Activated naive CD8-positive, alpha-beta T cell treated with anti-CD3 and anti-CD28 coated beads, Interleukin-2, amount 50 U/mL, for 16 hours (primary cell): ENCODE measurements at regions not wholly inside any gene's neighbourhood (a gene's known extent, or its start where the extent isn't known, plus 50 kb on each side); places are given as distances from the start of the nearest gene placed in this dataset.

ENCODE experiments used
- DNase-seq: peaks from one replicate; pipeline ENCODE4 v3.0.0-alpha.2; 2020; ENCODE audit warnings: low read depth, low spot score

GRCh38 chr20:60424267-60424902 lies 466.2 kb downstream of the CDH26 start:
- DNase-seq: no peak

DNA sequence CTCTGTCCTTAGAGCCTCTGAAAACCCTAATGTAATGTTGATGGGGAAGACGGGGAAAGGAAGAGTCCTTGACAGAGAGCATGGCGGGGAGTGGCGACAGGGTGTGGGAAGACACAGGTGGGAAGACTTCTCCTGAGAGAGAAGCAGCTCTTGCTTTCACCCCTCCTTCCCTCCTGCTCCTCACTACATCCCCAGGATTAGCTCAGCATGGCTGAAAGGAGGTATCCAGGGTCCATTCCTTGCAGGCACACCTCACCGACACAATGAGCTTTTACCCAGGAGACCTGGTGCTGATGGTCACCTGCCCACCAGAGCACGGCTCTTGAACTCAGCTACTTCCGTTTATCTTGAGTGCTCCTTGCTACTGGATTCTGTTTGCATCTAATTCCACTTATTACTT lies 469.3 kb downstream of the CDH26 start:
- DNase-seq: no peak

GRCh38 chr20:60428651-60429050 lies 470.4 kb downstream of the CDH26 start:
- DNase-seq: no peak

DNA sequence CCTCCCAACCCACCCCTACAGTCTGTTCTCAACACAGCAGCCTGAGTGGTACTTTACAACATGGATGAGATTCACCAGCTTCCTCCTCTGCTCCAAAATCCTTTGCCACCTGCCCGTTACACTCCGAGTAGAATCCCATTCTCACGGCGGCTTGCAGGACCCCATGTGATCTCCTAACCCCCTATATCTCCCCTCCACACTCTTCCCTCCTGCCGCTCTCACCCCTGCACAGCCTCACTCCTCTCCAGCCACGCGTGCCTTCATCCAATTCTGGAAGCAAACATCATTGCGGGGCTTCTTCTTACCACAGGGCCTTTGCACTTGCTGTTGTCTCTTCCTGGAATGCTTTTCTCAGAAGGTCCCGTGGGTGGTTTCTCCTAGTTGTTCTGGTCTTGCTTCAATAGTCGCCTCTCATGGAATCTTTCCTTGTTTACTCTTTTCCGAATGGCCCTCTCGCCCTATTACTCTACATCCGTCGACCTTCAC lies 472.3 kb downstream of the CDH26 start:
- no peak for DNase-seq

DNA sequence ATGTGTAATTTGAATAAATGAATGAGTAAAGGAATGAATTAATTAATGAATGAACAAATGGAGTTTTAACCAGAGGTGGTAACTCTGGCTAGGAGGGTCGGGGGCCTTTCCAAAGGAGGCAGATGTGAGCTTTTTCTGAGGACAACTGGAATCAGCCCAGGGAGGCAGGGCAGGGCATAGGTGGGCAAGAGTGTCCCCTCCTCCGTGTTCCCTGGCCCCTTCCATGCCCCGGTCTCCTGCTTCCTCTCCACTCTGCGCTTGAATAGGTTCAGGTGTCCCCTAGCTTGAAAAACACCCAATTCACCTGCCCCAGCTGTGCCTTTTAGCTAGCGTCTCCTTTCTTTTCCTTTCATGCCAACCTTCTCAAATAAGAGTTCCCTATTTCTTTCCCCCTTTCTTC lies 473.1 kb downstream of the CDH26 start:
- DNase-seq: no peak

DNA sequence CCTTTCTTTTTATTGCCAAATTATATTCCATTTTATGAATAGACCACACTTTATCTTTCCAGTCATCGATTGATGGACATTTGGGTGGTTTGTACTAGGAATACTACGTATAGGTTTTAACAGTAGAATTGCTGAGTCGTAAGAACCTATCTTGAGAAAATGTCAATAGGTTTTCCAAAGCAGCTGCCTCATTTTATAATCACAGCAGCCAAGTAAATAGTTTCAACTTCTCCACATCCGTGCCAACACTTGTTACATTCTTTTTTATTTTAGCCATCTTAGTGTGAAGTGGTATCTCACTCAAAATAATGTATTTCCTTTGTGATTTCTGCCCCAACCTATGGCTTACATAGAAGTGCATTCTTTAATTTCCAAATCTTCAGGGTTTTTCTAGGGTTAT lies 479.2 kb downstream of the CDH26 start:
- DNase-seq: no peak

- DNase-seq: no peak
These were observed 488.3 kb downstream of the CDH26 start for GRCh38 chr20:60446267-60447111.

- no peak for DNase-seq
These were observed 489.5 kb downstream of the CDH26 start for GRCh38 chr20:60447703-60448102.

DNA sequence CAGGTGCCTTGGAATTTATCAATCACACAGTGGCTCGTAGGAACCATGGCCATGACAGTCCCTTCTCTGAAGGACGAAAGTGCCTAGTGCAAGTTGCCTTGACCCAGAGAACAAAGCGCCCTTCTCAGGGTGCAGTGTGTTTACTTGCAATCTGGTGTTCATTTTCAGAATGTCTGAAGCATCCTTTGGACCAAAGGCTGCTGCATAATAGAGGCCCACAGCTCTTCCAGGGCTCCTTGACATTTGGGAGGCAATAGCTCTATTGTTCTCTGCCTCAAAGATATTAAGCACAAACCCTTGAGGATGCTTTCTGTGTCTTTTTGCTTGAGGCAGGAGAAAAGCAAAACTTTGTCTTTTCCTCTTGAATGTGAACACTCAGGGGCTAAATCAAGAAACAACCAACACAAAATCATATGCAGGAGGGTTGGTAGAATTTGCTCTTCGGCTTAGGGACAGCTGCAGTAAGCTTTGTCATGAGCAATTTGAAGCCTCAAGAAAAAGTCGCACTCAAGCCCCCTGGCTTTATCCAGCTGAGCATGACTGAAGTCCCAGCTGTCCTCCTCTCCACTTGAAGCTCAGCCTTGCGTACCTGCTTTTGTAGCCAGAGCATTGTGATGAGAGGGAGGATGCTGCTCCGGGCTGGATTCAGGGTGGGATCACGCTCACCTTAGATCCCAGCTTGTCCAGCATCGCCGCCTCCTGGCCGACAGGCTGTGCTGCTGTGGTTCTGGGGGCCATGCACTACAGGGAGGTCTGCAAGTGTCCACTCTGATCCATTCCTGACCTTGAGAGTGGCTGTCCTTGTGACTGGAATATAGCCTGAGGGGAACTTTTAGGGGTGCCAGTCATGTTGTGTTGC lies 495.4 kb downstream of the CDH26 start:
- DNase-seq: no peak

GRCh38 chr20:60454491-60454890 lies 496.3 kb downstream of the CDH26 start:
- no peak for DNase-seq

DNA sequence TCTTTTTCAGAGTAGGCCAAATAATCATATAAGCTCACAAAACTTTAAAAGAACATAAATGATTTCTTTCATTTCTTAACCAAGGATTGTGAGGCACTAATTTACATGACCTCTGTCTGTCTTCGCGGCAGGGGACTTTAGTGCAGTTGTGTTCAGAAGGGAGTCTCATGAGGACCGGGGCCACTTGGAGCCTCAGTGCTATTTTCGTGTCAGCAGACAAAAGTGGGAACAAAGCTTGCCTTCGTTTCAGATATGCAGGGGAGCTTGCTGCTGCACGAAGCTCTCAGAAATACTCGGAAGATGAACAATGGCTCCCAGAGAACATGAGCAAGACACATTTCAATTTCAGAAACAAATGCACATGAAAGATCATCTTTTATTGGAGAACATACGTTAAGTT lies 497.0 kb downstream of the CDH26 start:
- no peak for DNase-seq

DNA sequence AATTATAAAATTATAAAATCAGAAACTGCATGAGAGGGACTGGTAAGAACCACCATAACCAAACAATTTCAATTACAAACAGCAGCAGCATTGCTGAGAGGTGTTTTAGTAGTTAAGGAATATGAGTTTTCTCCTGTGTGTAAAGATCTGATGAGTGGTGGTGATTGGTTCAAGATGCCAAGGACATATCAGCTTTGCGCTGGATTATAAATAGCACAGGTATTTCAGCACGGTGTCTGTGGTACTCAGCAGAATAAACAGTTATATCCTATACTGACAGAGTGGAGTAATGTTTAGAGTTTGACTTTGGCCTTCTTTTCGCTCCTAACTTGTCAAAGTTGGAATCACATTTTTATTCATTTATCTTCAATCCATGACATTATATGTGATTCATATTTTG lies 501.0 kb downstream of the CDH26 start:
- DNase-seq: no peak

GRCh38 chr20:60461993-60462392 lies 503.8 kb downstream of the CDH26 start:
- no peak for DNase-seq

GRCh38 chr20:60463798-60464197 lies 505.6 kb downstream of the CDH26 start:
- no peak for DNase-seq

- DNase-seq: no peak
These were observed 507.2 kb downstream of the CDH26 start for GRCh38 chr20:60465439-60465838.

- no peak for DNase-seq
These were observed 507.9 kb downstream of the CDH26 start for GRCh38 chr20:60465993-60466686.

- no peak for DNase-seq
These were observed 508.4 kb downstream of the CDH26 start for GRCh38 chr20:60466687-60467022.

DNA sequence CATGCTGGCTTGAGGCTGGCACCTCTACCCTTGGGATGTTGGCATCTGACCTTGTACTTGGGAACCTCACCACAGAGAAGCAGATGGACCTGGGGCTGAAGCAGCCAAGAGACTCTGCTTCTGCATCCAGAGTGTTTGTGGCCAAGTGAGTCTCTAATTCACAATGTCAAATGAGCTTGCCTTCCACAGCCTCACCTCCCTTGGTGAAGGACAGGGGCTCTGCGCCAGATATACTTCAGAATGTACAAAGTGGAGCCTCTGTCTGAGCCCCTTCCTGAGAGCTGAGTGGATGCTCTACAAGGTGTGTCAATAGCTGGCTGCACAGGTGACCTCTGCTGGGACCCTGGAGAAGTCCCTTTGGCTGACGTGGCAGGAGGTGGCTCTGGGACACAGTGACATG lies 508.9 kb downstream of the CDH26 start:
- DNase-seq: no peak

DNA sequence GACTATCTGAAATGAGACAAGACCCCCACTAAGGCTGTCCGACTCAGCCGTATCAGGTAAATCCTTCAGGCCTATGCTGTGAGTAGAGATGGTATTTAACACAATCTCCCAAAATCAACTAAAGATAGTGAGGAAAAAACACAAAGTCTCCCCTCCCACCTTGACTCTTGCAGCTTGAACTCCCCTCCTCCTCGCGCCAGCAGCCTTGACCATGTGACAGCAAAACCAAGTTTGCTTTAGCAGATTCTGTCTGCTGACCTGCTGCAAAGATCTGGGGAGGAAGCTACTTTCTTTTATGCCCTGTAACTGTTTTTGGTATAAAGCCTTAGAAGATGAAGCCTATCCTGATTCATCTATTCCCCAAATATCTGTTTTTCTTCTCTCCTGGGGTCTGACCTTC lies 509.5 kb downstream of the CDH26 start:
- no peak for DNase-seq

DNA sequence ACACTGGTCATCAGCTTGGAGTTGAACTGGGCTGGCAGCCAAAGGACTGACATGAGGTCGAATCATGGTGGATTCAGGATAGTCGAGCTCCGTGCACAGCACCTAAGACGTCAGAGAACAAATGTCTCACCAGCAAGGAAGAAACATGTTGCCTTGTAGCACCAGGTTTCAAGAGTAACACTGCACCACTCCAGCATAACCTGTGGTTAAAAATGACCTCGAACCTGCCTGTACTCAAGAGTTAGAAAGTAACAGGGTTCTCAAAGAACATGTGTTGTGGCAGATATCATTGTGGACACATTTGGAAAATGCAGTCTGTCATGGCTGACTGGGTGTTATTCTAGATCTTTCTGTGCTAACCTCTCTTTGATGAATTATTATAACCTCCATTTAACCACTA lies 511.6 kb downstream of the CDH26 start:
- DNase-seq: no peak

GRCh38 chr20:60470366-60470765 lies 512.1 kb downstream of the CDH26 start:
- no peak for DNase-seq

GRCh38 chr20:60473211-60473610 lies 515.0 kb downstream of the CDH26 start:
- no peak for DNase-seq
